Loucy (cell line): ENCODE measurements at regions not wholly inside any gene's neighbourhood (a gene's known extent, or its start where the extent isn't known, plus 50 kb on each side); places are given as distances from the start of the nearest gene placed in this dataset.

ENCODE experiments used
- H2AFZ ChIP-seq: fragments of 200-600 bp; sonication (generic); 2 replicates; pipeline ENCODE4 v1.6.0; 2016; ENCODE audit warnings: antibody characterized with exemption, mild to moderate bottlenecking, low read length, moderate library complexity
- H3F3A ChIP-seq: fragments of 200-600 bp; 2 replicates; pipeline ENCODE4 v1.6.0; 2016; ENCODE audit warnings: antibody characterized with exemption, low read depth, mild to moderate bottlenecking
- H3K27me3 ChIP-seq: fragments of 200-600 bp; sonication (generic); 2 replicates; pipeline ENCODE4 v1.6.1; 2014; ENCODE audit warnings: low read length, mild to moderate bottlenecking; ENCODE audit not compliant: insufficient read depth, poor library complexity, severe bottlenecking
- H3K36me3 ChIP-seq: fragments of 200-600 bp; sonication (generic); 2 replicates; pipeline ENCODE4 v1.6.1; 2016; ENCODE audit warnings: low read length; ENCODE audit not compliant: insufficient read depth
- H3K4me1 ChIP-seq: fragments of 200-600 bp; sonication (generic); 2 replicates; pipeline ENCODE4 v1.5.1; 2014; ENCODE audit warnings: low read length, mild to moderate bottlenecking; ENCODE audit not compliant: insufficient read depth, poor library complexity, severe bottlenecking
- H3K4me2 ChIP-seq: fragments of 200-600 bp; sonication (generic); 2 replicates; pipeline ENCODE4 v1.6.0; 2014; ENCODE audit warnings: antibody characterized with exemption, low read length, low read depth, mild to moderate bottlenecking; ENCODE audit not compliant: poor library complexity, severe bottlenecking
- H3K4me3 ChIP-seq: fragments of 200-600 bp; sonication (generic); 2 replicates; pipeline ENCODE4 v1.5.1; 2014; ENCODE audit warnings: low read length, mild to moderate bottlenecking, mixed read lengths; ENCODE audit not compliant: poor library complexity, severe bottlenecking
- H3K79me2 ChIP-seq: fragments of 200-600 bp; sonication (generic); 2 replicates; pipeline ENCODE4 v1.6.1; 2014; ENCODE audit warnings: low read length; ENCODE audit not compliant: insufficient read depth
- H3K9ac ChIP-seq: fragments of 200-600 bp; sonication (generic); 2 replicates; pipeline ENCODE4 v1.6.0; 2014; ENCODE audit warnings: mild to moderate bottlenecking, low read depth, low read length, moderate library complexity; ENCODE audit not compliant: poor library complexity, severe bottlenecking
- H3K9me2 ChIP-seq: fragments of 200-600 bp; sonication (generic); replicated peaks from 2 replicates; pipeline ENCODE4 v1.6.1; 2016; ENCODE audit warnings: low read depth, low read length, mixed read lengths
- H3K9me3 ChIP-seq: fragments of 200-600 bp; sonication (generic); 2 replicates; pipeline ENCODE4 v1.6.1; 2014; ENCODE audit warnings: mild to moderate bottlenecking, antibody characterized with exemption, low read length, low read depth; ENCODE audit not compliant: insufficient read depth
- H4K20me1 ChIP-seq: fragments of 200-600 bp; sonication (generic); 2 replicates; pipeline ENCODE4 v1.6.0; 2014; ENCODE audit warnings: antibody characterized with exemption, low read length, mild to moderate bottlenecking; ENCODE audit not compliant: insufficient read depth, poor library complexity, severe bottlenecking
- CTCF ChIP-seq: fragments of 200-600 bp; sonication (generic); conservative IDR thresholded peaks from 2 replicates; pipeline ENCODE4 v1.5.1; 2014; ENCODE audit warnings: mild to moderate bottlenecking, antibody characterized with exemption, low read length
- EZH2phosphoT487 ChIP-seq: fragments of 200-600 bp; IDR thresholded peaks from 2 replicates; pipeline ENCODE4 v1.6.1; 2018; ENCODE audit warnings: antibody characterized with exemption, mild to moderate bottlenecking, moderate library complexity, borderline replicate concordance

DNA sequence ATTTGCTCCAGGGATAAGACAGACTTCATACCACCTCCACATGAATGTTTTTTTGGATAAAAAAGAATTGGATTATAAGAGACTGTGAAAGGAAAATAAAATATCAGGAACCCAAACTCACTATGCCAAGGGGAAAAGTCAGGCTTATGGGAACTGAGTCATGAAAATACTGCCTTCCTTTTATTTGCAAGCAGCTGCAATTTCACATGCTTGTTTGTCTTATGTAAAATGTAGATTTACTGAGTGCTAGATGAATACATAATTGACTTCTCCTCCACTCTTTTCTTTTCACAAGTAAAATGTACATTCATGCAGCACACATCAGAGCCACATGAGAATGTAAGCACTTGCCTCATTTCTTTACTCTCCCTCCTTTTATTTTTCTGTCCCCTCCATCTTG, 940.8 kb upstream of the MBL2 start:
- no peaks in the 10 kb centered on the region for H3F3A ChIP-seq
- no peak overlapping the region for H3K9ac ChIP-seq
- H3K79me2 ChIP-seq, result no peaks in the 10 kb centered on the region
- H2AFZ ChIP-seq, result no peak overlapping the region
- H3K4me2 ChIP-seq, result no peak overlapping the region
- no peaks in the 10 kb centered on the region for H3K9me3 ChIP-seq
- H3K4me3 ChIP-seq, result no peak overlapping the region
- TF ChIP-seq CTCF, result no peak
- TF ChIP-seq EZH2phosphoT487, result no peak
- H3K9me2 ChIP-seq, result no peaks in the 10 kb centered on the region
- no peaks in the 10 kb centered on the region for H3K27me3 ChIP-seq
- H3K36me3 ChIP-seq, result no peaks in the 10 kb centered on the region
- H4K20me1 ChIP-seq, result no peaks in the 10 kb centered on the region
- no peaks in the 10 kb centered on the region for H3K4me1 ChIP-seq

DNA sequence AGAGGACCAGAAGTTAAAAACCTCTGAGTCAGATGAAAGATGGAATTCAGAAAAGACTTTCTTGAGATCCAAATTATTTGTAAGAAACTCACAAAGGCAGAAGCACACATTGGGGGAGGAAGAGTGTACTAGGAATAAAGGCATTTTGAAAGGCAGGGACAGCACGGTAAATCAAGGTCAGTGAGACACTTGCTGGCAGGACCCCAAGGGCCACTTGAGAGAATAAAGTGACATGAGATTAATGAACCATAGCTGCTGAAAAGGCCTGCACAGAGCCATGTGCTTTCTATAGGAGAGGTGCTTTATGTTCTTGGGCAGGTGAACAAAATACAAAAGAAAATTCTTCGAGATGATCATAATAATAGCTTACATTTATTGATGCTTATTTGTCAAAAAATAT, 929.9 kb upstream of the MBL2 start:
- no peaks in the 10 kb centered on the region for H3K9me2 ChIP-seq
- no peaks in the 10 kb centered on the region for H3K4me1 ChIP-seq
- no peaks in the 10 kb centered on the region for H3K9me3 ChIP-seq

DNA sequence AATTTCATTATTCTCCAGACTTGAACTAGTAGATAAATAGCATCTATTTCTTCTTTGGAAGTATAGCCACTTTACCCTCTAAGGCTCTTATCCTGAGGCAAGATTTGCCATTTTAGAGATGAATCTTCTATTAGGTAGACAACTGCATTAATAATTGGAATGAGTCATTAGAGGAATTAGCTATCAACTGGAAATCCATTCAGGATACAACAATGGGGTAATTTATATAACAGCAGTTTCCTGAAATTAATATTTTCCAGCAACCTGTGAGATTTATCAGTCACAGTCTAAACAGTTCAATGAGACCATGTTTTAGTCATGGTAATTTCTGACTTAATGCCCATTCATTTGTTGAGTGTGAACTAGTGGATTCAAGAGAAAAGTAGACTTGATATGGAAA, 928.6 kb upstream of the MBL2 start:
- TF ChIP-seq EZH2phosphoT487 (no peak), CTCF (no peak)
- H3K4me3 ChIP-seq, result no peak overlapping the region
- no peak overlapping the region for H3K4me2 ChIP-seq
- H3K4me1 ChIP-seq, result no peaks in the 10 kb centered on the region
- H3K9ac ChIP-seq, result no peak overlapping the region
- no peak overlapping the region for H2AFZ ChIP-seq
- no peaks in the 10 kb centered on the region for H3K36me3 ChIP-seq
- no peaks in the 10 kb centered on the region for H3K9me3 ChIP-seq
- no peaks in the 10 kb centered on the region for H3K27me3 ChIP-seq
- no peaks in the 10 kb centered on the region for H3K9me2 ChIP-seq
- H3K79me2 ChIP-seq, result no peaks in the 10 kb centered on the region
- no peaks in the 10 kb centered on the region for H3F3A ChIP-seq
- no peaks in the 10 kb centered on the region for H4K20me1 ChIP-seq

More for the DNA sequence above, 929.9 kb upstream of the MBL2 start:
- TF ChIP-seq CTCF, result no peak
- no peak for TF ChIP-seq EZH2phosphoT487
- no peak overlapping the region for H3K4me2 ChIP-seq
- H3F3A ChIP-seq, result no peaks in the 10 kb centered on the region
- H3K36me3 ChIP-seq, result no peaks in the 10 kb centered on the region
- H2AFZ ChIP-seq, result no peak overlapping the region
- no peak overlapping the region for H3K4me3 ChIP-seq
- no peaks in the 10 kb centered on the region for H3K27me3 ChIP-seq
- H3K9ac ChIP-seq, result no peak overlapping the region
- H4K20me1 ChIP-seq, result no peaks in the 10 kb centered on the region
- H3K79me2 ChIP-seq, result no peaks in the 10 kb centered on the region
